Right atrium auricular region (tissue), 2 donors: ENCODE measurements at regions not wholly inside any gene's neighbourhood (a gene's known extent, or its start where the extent isn't known, plus 50 kb on each side); places are given as distances from the start of the nearest gene placed in this dataset.

ENCODE experiments used
- DNase-seq: peaks from one replicate; pipeline ENCODE4 v3.0.0-alpha.2; 2019; ENCODE audit warnings: low spot score
- H3K27ac ChIP-seq, 2 donors: fragments of 200-600 bp; sonication (generic); 1 replicate in 1 of 2; 2 replicates in 1 of 2; pipeline ENCODE4 v1.5.1; 2016 to 2019
- H3K27me3 ChIP-seq, 2 donors: fragments of 200-600 bp; sonication (generic); one replicate each; pipeline versions ENCODE4 v1.5.1 to v1.6.0; 2017 to 2019
- H3K36me3 ChIP-seq: fragments of 200-600 bp; sonication (generic); one replicate; pipeline ENCODE4 v1.5.1; 2016
- H3K4me1 ChIP-seq, 2 donors: fragments of 200-600 bp; sonication (generic); one replicate each; pipeline versions ENCODE4 v1.5.1 to v1.6.0; 2017 to 2019
- H3K4me3 ChIP-seq, 2 donors: fragments of 200-600 bp; sonication (generic); 1 replicate in 1 of 2; 2 replicates in 1 of 2; pipeline ENCODE4 v1.5.1; 2017 to 2019; ENCODE audit warnings: mild to moderate bottlenecking in 1 of 2, moderate library complexity in 1 of 2
- H3K9me3 ChIP-seq, 2 donors: fragments of 200-600 bp; sonication (generic); one replicate each; pipeline ENCODE4 v1.5.1; 2019
- TF ChIP-seq, protein P1 (sequence below), 2 donors: fragments of 200-600 bp; sonication (generic); IDR thresholded peaks; one replicate each; pipeline ENCODE4 v1.5.1; 2019; ENCODE audit warnings: antibody characterized with exemption in 2 of 2

- Histone ChIP-seq H3K27ac (no peak overlapping the region), H3K27me3 (no peaks in the 10 kb centered on the region), H3K36me3 (no peaks in the 10 kb centered on the region), H3K4me1 (no peaks in the 10 kb centered on the region), H3K4me3 (no peak overlapping the region), H3K9me3 (no peaks in the 10 kb centered on the region)
- TF ChIP-seq, protein P1, sequence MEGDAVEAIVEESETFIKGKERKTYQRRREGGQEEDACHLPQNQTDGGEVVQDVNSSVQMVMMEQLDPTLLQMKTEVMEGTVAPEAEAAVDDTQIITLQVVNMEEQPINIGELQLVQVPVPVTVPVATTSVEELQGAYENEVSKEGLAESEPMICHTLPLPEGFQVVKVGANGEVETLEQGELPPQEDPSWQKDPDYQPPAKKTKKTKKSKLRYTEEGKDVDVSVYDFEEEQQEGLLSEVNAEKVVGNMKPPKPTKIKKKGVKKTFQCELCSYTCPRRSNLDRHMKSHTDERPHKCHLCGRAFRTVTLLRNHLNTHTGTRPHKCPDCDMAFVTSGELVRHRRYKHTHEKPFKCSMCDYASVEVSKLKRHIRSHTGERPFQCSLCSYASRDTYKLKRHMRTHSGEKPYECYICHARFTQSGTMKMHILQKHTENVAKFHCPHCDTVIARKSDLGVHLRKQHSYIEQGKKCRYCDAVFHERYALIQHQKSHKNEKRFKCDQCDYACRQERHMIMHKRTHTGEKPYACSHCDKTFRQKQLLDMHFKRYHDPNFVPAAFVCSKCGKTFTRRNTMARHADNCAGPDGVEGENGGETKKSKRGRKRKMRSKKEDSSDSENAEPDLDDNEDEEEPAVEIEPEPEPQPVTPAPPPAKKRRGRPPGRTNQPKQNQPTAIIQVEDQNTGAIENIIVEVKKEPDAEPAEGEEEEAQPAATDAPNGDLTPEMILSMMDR (IDR thresholded peaks at IDR 0.05) = no peak
- no peak for DNase-seq
Measured at GRCh38 chr7:28231176-28231575, 50.6 kb upstream of the JAZF1 start.

- no peaks in the 10 kb centered on the region for H3K36me3 ChIP-seq
- no peaks in the 10 kb centered on the region for H3K27me3 ChIP-seq
- H3K9me3 ChIP-seq = no peaks in the 10 kb centered on the region
- H3K4me1 ChIP-seq = no peaks in the 10 kb centered on the region
- TF ChIP-seq, protein P1 (IDR thresholded peaks at IDR 0.05) = no peak
- no peak for DNase-seq
- no peak overlapping the region for H3K4me3 ChIP-seq
- no peak overlapping the region for H3K27ac ChIP-seq
Measured at GRCh38 chr7:28236560-28236959, 56.0 kb upstream of the JAZF1 start.

- Histone ChIP-seq H3K27ac (no peak overlapping the region), H3K9me3 (no peaks in the 10 kb centered on the region), H3K27me3 (no peaks in the 10 kb centered on the region), H3K4me3 (no peak overlapping the region), H3K36me3 (no peaks in the 10 kb centered on the region), H3K4me1 (no peaks in the 10 kb centered on the region)
- TF ChIP-seq, protein P1 (IDR thresholded peaks at IDR 0.05) = no peak
- no peak for DNase-seq
Measured at GRCh38 chr7:28237363-28237762, 56.8 kb upstream of the JAZF1 start.

DNA sequence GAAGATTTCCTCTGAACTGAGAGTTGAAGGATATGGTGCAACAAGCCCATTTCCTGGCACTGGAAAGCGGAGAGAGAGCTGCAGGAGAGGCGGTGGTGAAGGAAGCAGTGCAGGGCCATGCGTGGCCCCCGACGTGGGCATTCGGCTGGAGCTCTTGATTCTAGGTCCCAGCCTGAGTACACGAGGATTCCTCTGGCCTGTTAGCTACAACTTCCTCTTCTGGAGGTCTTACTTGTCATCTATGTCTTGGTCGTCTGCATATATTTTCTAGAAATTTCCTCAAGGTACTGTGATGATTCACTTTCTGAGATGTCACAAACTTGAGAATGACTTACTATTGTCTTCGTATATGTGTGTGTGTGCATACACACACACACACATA, 59.2 kb upstream of the JAZF1 start:
- H3K27ac ChIP-seq = no peak overlapping the region
- no peaks in the 10 kb centered on the region for H3K4me1 ChIP-seq
- TF ChIP-seq, protein P1 (IDR thresholded peaks at IDR 0.05) = no peak
- H3K9me3 ChIP-seq = no peaks in the 10 kb centered on the region
- DNase-seq = no peak
- H3K4me3 ChIP-seq = no peak overlapping the region
- H3K27me3 ChIP-seq = no peaks in the 10 kb centered on the region
- H3K36me3 ChIP-seq = no peaks in the 10 kb centered on the region

- no peaks in the 10 kb centered on the region for H3K36me3 ChIP-seq
- no peak for DNase-seq
- no peaks in the 10 kb centered on the region for H3K27me3 ChIP-seq
- H3K4me3 ChIP-seq = no peak overlapping the region
- no peak overlapping the region for H3K27ac ChIP-seq
- no peaks in the 10 kb centered on the region for H3K9me3 ChIP-seq
- TF ChIP-seq, protein P1 (IDR thresholded peaks at IDR 0.05) = no peak
- H3K4me1 ChIP-seq = no peaks in the 10 kb centered on the region
Measured at GRCh38 chr7:28240481-28240880, 59.9 kb upstream of the JAZF1 start.

- TF ChIP-seq, protein P1 (IDR thresholded peaks at IDR 0.05) = no peak
- Histone ChIP-seq H3K27me3 (no peaks in the 10 kb centered on the region), H3K4me1 (no peaks in the 10 kb centered on the region), H3K27ac (no peak overlapping the region), H3K4me3 (no peak overlapping the region), H3K36me3 (no peaks in the 10 kb centered on the region), H3K9me3 (no peaks in the 10 kb centered on the region)
- no peak for DNase-seq
Measured at GRCh38 chr7:28243861-28244260, 63.3 kb upstream of the JAZF1 start.
